Gastroesophageal sphincter (tissue), 4 donors: ENCODE measurements at regions not wholly inside any gene's neighbourhood (a gene's known extent, or its start where the extent isn't known, plus 50 kb on each side); places are given as distances from the start of the nearest gene placed in this dataset.

ENCODE experiments used
- ATAC-seq: fragments of 150-250 bp; one replicate; pipeline ENCODE4 v1.9.1; 2016; ENCODE audit warnings: mild to moderate bottlenecking, moderate library complexity
- H3K27ac ChIP-seq, 4 donors: fragments of 200-600 bp; sonication (generic) in 3 of 4; 1 replicate in 3 of 4; 2 replicates in 1 of 4; pipeline ENCODE4 v1.5.1; 2016 to 2019
- H3K27me3 ChIP-seq: fragments of 200-600 bp; sonication (generic); one replicate; pipeline ENCODE4 v1.5.1; 2019
- H3K36me3 ChIP-seq, 2 donors: fragments of 200-600 bp; sonication (generic); one replicate each; pipeline ENCODE4 v1.5.1; 2019; ENCODE audit warnings: control low read depth in 1 of 2
- H3K4me1 ChIP-seq, 3 donors: fragments of 200-600 bp; sonication (generic); 1 replicate in 2 of 3; 2 replicates in 1 of 3; pipeline ENCODE4 v1.5.1; 2016 to 2019; ENCODE audit warnings: control low read depth in 2 of 3
- H3K4me3 ChIP-seq, 2 donors: fragments of 200-600 bp; sonication (generic); one replicate each; pipeline ENCODE4 v1.5.1; 2019; ENCODE audit warnings: mild to moderate bottlenecking in 1 of 2, moderate library complexity in 1 of 2
- H3K9me3 ChIP-seq, 3 donors: fragments of 200-600 bp; sonication (generic); one replicate each; pipeline ENCODE4 v1.5.1; 2017 to 2019; ENCODE audit warnings: control low read depth in 2 of 3
- CTCF ChIP-seq, 4 experiments: fragments of 200-600 bp in 2 of 4; fragments of 450-650 bp in 2 of 4; sonication (generic) in 1 of 4; IDR thresholded peaks; one replicate each; pipeline ENCODE4 v1.5.1; 2017 to 2019; ENCODE audit warnings: antibody characterized with exemption in 4 of 4, mild to moderate bottlenecking in 2 of 4, moderate library complexity in 2 of 4
- EP300 ChIP-seq: sonication (generic); formaldehyde crosslinking; IDR thresholded peaks from one replicate; pipeline ENCODE4 v1.6.1; 2017; ENCODE audit warnings: antibody characterized with exemption, mild to moderate bottlenecking
- POLR2A ChIP-seq, 2 donors: fragments of 450-650 bp; IDR thresholded peaks; one replicate each; pipeline ENCODE4 v1.6.1; 2017; ENCODE audit warnings: antibody characterized with exemption in 2 of 2, mild to moderate bottlenecking in 2 of 2, moderate library complexity in 1 of 2
- POLR2AphosphoS5 ChIP-seq: sonication (generic); formaldehyde crosslinking; IDR thresholded peaks from one replicate; pipeline ENCODE4 v1.6.1; 2017; ENCODE audit warnings: antibody characterized with exemption
- WGBS, 2 donors: methylation state at CpG; one replicate each; pipeline ENCODE4 v1.1.5; 2018; ENCODE audit warnings: low coverage in 1 of 2; 5-methylcytosine and 5-hydroxymethylcytosine counted together

GRCh38 chr13:99044764-99045163 lies 66.9 kb upstream of the DOCK9 start:
- Histone ChIP-seq H3K27me3 (no peaks in the 10 kb centered on the region), H3K9me3 (no peaks in the 10 kb centered on the region), H3K36me3 (no peaks in the 10 kb centered on the region), H3K4me3 (no peak overlapping the region), H3K27ac (peak overlapping the region in 1 of 4 donors; percentile 22), H3K4me1 (peaks cover 5 to 93% (median 13%) of the 10 kb centered on the region in 3 donors)
- ATAC-seq = no peak
- TF ChIP-seq POLR2A (IDR thresholded peaks at IDR 0.05) (no peak), POLR2AphosphoS5 (no peak), CTCF (IDR thresholded peaks at IDR 0.05) (no peak), EP300 (no peak)
- WGBS, 2 donors = 53 to 73% methylated on average over 3 to 4 of the region's 4 CpGs

DNA sequence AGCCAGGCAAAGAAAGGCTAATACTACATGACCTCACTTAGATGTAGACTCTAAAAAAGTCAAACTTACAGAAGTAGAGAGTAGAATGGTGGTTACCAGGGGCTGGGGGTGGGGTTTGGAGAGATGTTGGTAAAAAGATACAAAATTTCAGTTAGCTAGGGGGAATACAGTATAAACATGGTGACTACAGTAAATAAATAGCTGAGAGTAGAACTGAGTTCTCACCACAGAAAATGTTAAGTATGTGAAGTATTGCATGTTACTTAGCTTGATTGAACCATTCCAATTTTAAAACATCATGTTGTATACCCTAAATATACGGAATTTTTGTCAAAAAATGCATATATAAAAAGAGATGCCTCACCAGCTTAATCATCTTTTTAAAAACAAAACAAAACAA lies 67.5 kb upstream of the DOCK9 start:
- Histone ChIP-seq H3K9me3 (no peaks in the 10 kb centered on the region), H3K27me3 (no peaks in the 10 kb centered on the region), H3K4me1 (peaks cover 5 to 98% (median 13%) of the 10 kb centered on the region in 3 donors), H3K27ac (peak overlapping the region in 2 of 4 donors; percentile 41 to 67), H3K4me3 (no peak overlapping the region), H3K36me3 (no peaks in the 10 kb centered on the region)
- 45 to 89% methylated on average over 1 of the region's 1 CpG for WGBS, 2 donors
- no peak for ATAC-seq
- TF ChIP-seq POLR2AphosphoS5 (no peak), EP300 (no peak), CTCF (IDR thresholded peaks at IDR 0.05) (no peak), POLR2A (IDR thresholded peaks at IDR 0.05) (no peak)

GRCh38 chr13:99046851-99047250 lies 69.0 kb upstream of the DOCK9 start:
- Histone ChIP-seq H3K36me3 (no peaks in the 10 kb centered on the region), H3K4me1 (peaks cover 5 to 98% (median 24%) of the 10 kb centered on the region in 3 donors), H3K4me3 (no peak overlapping the region), H3K9me3 (no peaks in the 10 kb centered on the region), H3K27me3 (no peaks in the 10 kb centered on the region), H3K27ac (peak overlapping the region; percentile 1 to 71 (median 68))
- WGBS, 2 donors = 15 to 20% methylated on average over 4 of the region's 4 CpGs
- no peak for ATAC-seq
- TF ChIP-seq EP300 = no peak
- TF ChIP-seq POLR2A (IDR thresholded peaks at IDR 0.05) = no peak
- no peak for TF ChIP-seq POLR2AphosphoS5
- TF ChIP-seq CTCF (IDR thresholded peaks at IDR 0.05) = no peak

DNA sequence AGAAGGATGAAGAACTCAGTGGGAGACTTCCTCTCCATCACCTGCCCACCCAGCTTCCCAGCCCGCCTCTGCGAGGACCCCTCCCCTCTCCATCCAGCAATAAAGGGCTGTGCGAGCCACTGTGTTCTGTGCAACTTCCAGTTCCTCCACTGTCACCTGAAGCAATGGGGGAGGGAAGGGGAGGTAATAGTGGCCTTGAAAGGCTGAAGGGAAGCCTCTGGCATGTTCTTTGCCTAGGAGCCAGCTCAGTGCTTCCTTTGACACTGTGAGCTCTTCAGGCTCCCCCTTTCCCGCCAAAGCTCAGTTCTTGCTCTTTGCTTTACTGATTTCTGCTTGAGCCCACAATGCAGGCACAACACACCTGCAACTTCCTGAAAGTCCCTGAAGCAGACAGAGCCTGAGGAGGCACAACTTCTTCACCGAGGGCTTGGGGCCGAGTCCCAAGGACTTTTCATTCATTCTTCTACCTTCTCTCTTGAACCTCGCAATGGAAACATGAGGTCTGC lies 73.2 kb upstream of the DOCK9 start:
- peak overlapping the region in 3 of 4 donors; percentile 5 to 81 (median 21) for H3K27ac ChIP-seq
- ATAC-seq = no peak
- no peak overlapping the region for H3K4me3 ChIP-seq
- H3K27me3 ChIP-seq = no peaks in the 10 kb centered on the region
- no peaks in the 10 kb centered on the region for H3K36me3 ChIP-seq
- H3K9me3 ChIP-seq = no peaks in the 10 kb centered on the region
- TF ChIP-seq POLR2AphosphoS5 (no peak), POLR2A (IDR thresholded peaks at IDR 0.05) (no peak), CTCF (IDR thresholded peaks at IDR 0.05) (no peak), EP300 (no peak)
- peaks cover 11 to 100% (median 40%) of the 10 kb centered on the region in 3 donors for H3K4me1 ChIP-seq
- 97 to 100% methylated on average over 3 to 6 of the region's 7 CpGs for WGBS, 2 donors

GRCh38 chr13:99051768-99052455 lies 74.0 kb upstream of the DOCK9 start:
- no peak for TF ChIP-seq CTCF (IDR thresholded peaks at IDR 0.05)
- no peak for TF ChIP-seq EP300
- TF ChIP-seq POLR2A (IDR thresholded peaks at IDR 0.05) = no peak
- TF ChIP-seq POLR2AphosphoS5 = no peak
- Histone ChIP-seq H3K9me3 (no peaks in the 10 kb centered on the region), H3K27me3 (no peaks in the 10 kb centered on the region), H3K4me3 (no peak overlapping the region), H3K27ac (peak overlapping the region in 3 of 4 donors; percentile 52 to 81 (median 57)), H3K4me1 (peaks cover 7 to 100% (median 39%) of the 10 kb centered on the region in 3 donors), H3K36me3 (no peaks in the 10 kb centered on the region)
- ATAC-seq = no peak
- WGBS, 2 donors = 11 to 60% methylated on average over 1 to 2 of the region's 2 CpGs
